IMR-90 (cell line): ENCODE measurements at regions not wholly inside any gene's neighbourhood (a gene's known extent, or its start where the extent isn't known, plus 50 kb on each side); places are given as distances from the start of the nearest gene placed in this dataset.

Source experiments
- ATAC-seq: fragments of 200-7000 bp; cut with Tn5 transposase; 2 replicates; pipeline ENCODE4 v1.9.1; 2020; ENCODE audit warnings: low read depth, mild to moderate bottlenecking, moderate library complexity
- BruUV-seq: library from RNA; stranded (reverse); fragments of 400-500 nt; replicated peaks from 2 replicates; lab custom pipeline; 2021; lab: Mats Ljungman, UMichigan
- CTCF ChIA-PET: fragments of 300-600 bp; formaldehyde crosslinking; extraction: SDS; loops from one replicate; lab custom pipeline; 2021; ENCODE audit warnings: antibody characterized with exemption; lab: Yijun Ruan, JAX
- POLR2A ChIA-PET: fragments of 300-600 bp; sonication (Branson Sonifier 250); formaldehyde crosslinking; loops from one replicate; lab custom pipeline; 2022; ENCODE audit warnings: antibody characterized with exemption; ENCODE audit not compliant: unreplicated experiment; lab: Charles Lee
- DNase-seq: peaks from one replicate; pipeline ENCODE4 v3.0.0; 2013
- H2AFZ ChIP-seq: replicated peaks from 2 replicates; pipeline ENCODE3; 2013; ENCODE audit warnings: low read length, mild to moderate bottlenecking; ENCODE audit not compliant: poor library complexity
- H2AK5ac ChIP-seq: 2 replicates; pipeline ENCODE4 v1.6.1; 2013; ENCODE audit warnings: low read depth, low read length, inconsistent platforms
- H2AK9ac ChIP-seq: replicated peaks from 2 replicates; pipeline ENCODE3; 2013; ENCODE audit warnings: mild to moderate bottlenecking, low read depth, low read length, moderate library complexity; ENCODE audit not compliant: poor library complexity
- H2BK120ac ChIP-seq: 2 replicates; pipeline ENCODE4 v1.6.1; 2013; ENCODE audit warnings: low read depth, low read length, inconsistent platforms
- H2BK15ac ChIP-seq: 3 replicates; pipeline ENCODE4 v1.6.1; 2013; ENCODE audit warnings: low read depth, low read length, inconsistent platforms
- H2BK20ac ChIP-seq: 2 replicates; pipeline ENCODE4 v1.6.1; 2013; ENCODE audit warnings: low read depth, mild to moderate bottlenecking, inconsistent platforms, low read length, moderate library complexity
- H2BK5ac ChIP-seq: 2 replicates; pipeline ENCODE4 v1.6.1; 2013; ENCODE audit warnings: mild to moderate bottlenecking, low read depth, low read length, inconsistent platforms; ENCODE audit not compliant: poor library complexity, severe bottlenecking
- H3K14ac ChIP-seq: replicated peaks from 2 replicates; pipeline ENCODE4 v1.6.1; 2013; ENCODE audit warnings: low read depth, low read length, inconsistent platforms
- H3K18ac ChIP-seq: 2 replicates; pipeline ENCODE4 v1.6.1; 2013; ENCODE audit warnings: low read depth, low read length, control low read depth
- H3K23ac ChIP-seq: 2 replicates; pipeline ENCODE4 v1.6.1; 2013; ENCODE audit warnings: low read depth, low read length, inconsistent platforms
- H3K27ac ChIP-seq: 2 replicates; pipeline ENCODE4 v1.5.1; 2013; ENCODE audit warnings: mild to moderate bottlenecking, control low read depth, low read length; ENCODE audit not compliant: insufficient read depth
- H3K27me3 ChIP-seq: 2 replicates; pipeline ENCODE4 v1.6.1; 2013; ENCODE audit warnings: low read length; ENCODE audit not compliant: control insufficient read depth, insufficient read depth
- H3K36me3 ChIP-seq: 2 replicates; pipeline ENCODE4 v1.6.1; 2013; ENCODE audit warnings: low read length, mixed read lengths; ENCODE audit not compliant: control insufficient read depth, insufficient read depth
- H3K4ac ChIP-seq: 2 replicates; pipeline ENCODE4 v1.6.1; 2013; ENCODE audit warnings: low read depth, low read length, inconsistent platforms
- H3K4me1 ChIP-seq: 2 replicates; pipeline ENCODE4 v1.6.1; 2013; ENCODE audit warnings: low read length, mixed read lengths; ENCODE audit not compliant: control insufficient read depth, insufficient read depth
- H3K4me2 ChIP-seq: 2 replicates; pipeline ENCODE4 v1.6.1; 2013; ENCODE audit warnings: low read depth, mild to moderate bottlenecking, control low read depth, low read length, moderate library complexity
- H3K4me3 ChIP-seq: 2 replicates; pipeline ENCODE4 v1.5.1; 2013; ENCODE audit warnings: low read depth, mild to moderate bottlenecking, control low read depth, low read length, moderate library complexity; ENCODE audit not compliant: insufficient read depth
- H3K56ac ChIP-seq: 2 replicates; pipeline ENCODE4 v1.6.1; 2013; ENCODE audit warnings: low read length, inconsistent platforms; ENCODE audit not compliant: insufficient read depth; ENCODE audit errors: extremely low read depth
- H3K79me1 ChIP-seq, 2 experiments: 2 replicates each; pipeline ENCODE4 v1.6.1; 2013; ENCODE audit warnings: low read length in 2 of 2, inconsistent platforms in 1 of 2, low read depth in 1 of 2
- H3K9ac ChIP-seq: 2 replicates; pipeline ENCODE4 v1.6.1; 2013; ENCODE audit warnings: low read depth, low read length, control low read depth
- H3K9me1 ChIP-seq: 2 replicates; pipeline ENCODE4 v1.6.1; 2013; ENCODE audit warnings: low read length, inconsistent platforms; ENCODE audit not compliant: insufficient read depth
- H3K9me3 ChIP-seq: 2 replicates; pipeline ENCODE4 v1.6.1; 2013; ENCODE audit warnings: low read length; ENCODE audit not compliant: control insufficient read depth, insufficient read depth
- H4K20me1 ChIP-seq: 2 replicates; pipeline ENCODE4 v1.6.1; 2013; ENCODE audit warnings: low read length, inconsistent platforms; ENCODE audit not compliant: insufficient read depth
- H4K5ac ChIP-seq: 2 replicates; pipeline ENCODE4 v1.6.1; 2013; ENCODE audit warnings: mild to moderate bottlenecking, low read depth, low read length, control low read depth
- H4K8ac ChIP-seq, 2 experiments: 2 replicates each; pipeline ENCODE4 v1.6.1; 2013; ENCODE audit warnings: low read depth in 2 of 2, low read length in 2 of 2, control low read depth in 1 of 2, inconsistent platforms in 1 of 2
- H4K91ac ChIP-seq: 2 replicates; pipeline ENCODE4 v1.6.1; 2013; ENCODE audit warnings: low read depth, low read length, inconsistent platforms; ENCODE audit not compliant: insufficient read depth
- BHLHE40 ChIP-seq: fragments of 150-350 bp; IDR thresholded peaks from 2 replicates; pipeline ENCODE4 v1.6.1; 2016; ENCODE audit warnings: mild to moderate bottlenecking, low read depth, low read length
- CEBPB ChIP-seq: IDR thresholded peaks from 2 replicates; pipeline ENCODE4 v1.6.1; 2012; ENCODE audit warnings: low read depth, low read length, improper control_type of control experiment
- CHD1 ChIP-seq: IDR thresholded peaks from 2 replicates; pipeline ENCODE4 v1.6.1; 2012; ENCODE audit warnings: low read depth, low read length, improper control_type of control experiment
- ELK1 ChIP-seq: fragments of 150-350 bp; IDR thresholded peaks from 2 replicates; pipeline ENCODE4 v1.6.1; 2016; ENCODE audit warnings: low read depth, mild to moderate bottlenecking, low read length, moderate library complexity, borderline replicate concordance
- FOS ChIP-seq: fragments of 150-350 bp; IDR thresholded peaks from 2 replicates; pipeline ENCODE4 v1.6.1; 2016; ENCODE audit warnings: low read depth, low read length
- MAFK ChIP-seq: IDR thresholded peaks from 2 replicates; pipeline ENCODE4 v1.6.1; 2012; ENCODE audit warnings: low read depth, low read length, improper control_type of control experiment
- MXI1 ChIP-seq: IDR thresholded peaks from 2 replicates; pipeline ENCODE4 v1.6.1; 2012; ENCODE audit warnings: low read depth, mild to moderate bottlenecking, low read length, moderate library complexity, borderline replicate concordance
- NFE2L2 ChIP-seq: fragments of 150-350 bp; IDR thresholded peaks from 2 replicates; pipeline ENCODE4 v1.6.1; 2016; ENCODE audit warnings: low read depth, mild to moderate bottlenecking, low read length
- POLR2A ChIP-seq: IDR thresholded peaks from 2 replicates; pipeline ENCODE4 v1.6.1; 2012; ENCODE audit warnings: mild to moderate bottlenecking, low read depth, low read length
- RAD21 ChIP-seq: IDR thresholded peaks from 2 replicates; pipeline ENCODE4 v1.6.1; 2012; ENCODE audit warnings: low read length, improper control_type of control experiment
- RFX5 ChIP-seq: IDR thresholded peaks from 2 replicates; pipeline ENCODE4 v1.8.0; 2012; ENCODE audit warnings: low read depth, mild to moderate bottlenecking, low read length, moderate library complexity
- dilution Hi-C: fragments of 300-500 bp; cut with HindIII; formaldehyde crosslinking; loops from one replicate; pipeline ENCODE4 v1.14.3; 2018; ENCODE audit warnings: low sequenced_read_pairs; ENCODE audit not compliant: unreplicated experiment
- in situ Hi-C: fragments of 300-500 bp; cut with MboI; formaldehyde crosslinking; loops from 3 replicates; pipeline ENCODE4 v1.14.3; 2019; ENCODE audit warnings: low sequenced_read_pairs, inconsistent platforms, mixed read lengths
- intact Hi-C: fragments of 100-400 bp; cut with micrococcal nuclease; formaldehyde crosslinking; loops from 2 replicates; pipeline ENCODE4 v1.10.0; 2022

- no TSS peak for BruUV-seq
- POLR2A ChIA-PET, result no interaction called here
These were observed 223.5 kb upstream of the MARCKS start for GRCh38 chr6:113633638-113634037.

More at GRCh38 chr6:113633638-113634037, 223.5 kb upstream of the MARCKS start:
- Histone ChIP-seq H3K9me3 (no peaks in the 10 kb centered on the region), H4K91ac (no peak overlapping the region), H3K4me2 (no peak overlapping the region), H4K8ac (no peak overlapping the region), H3K18ac (no peak overlapping the region), H3K4me1 (peaks cover 25% of the 10 kb centered on the region), H2AK5ac (no peak overlapping the region), H3K4ac (no peak overlapping the region), H3K23ac (no peak overlapping the region), H3K79me1 (no peaks in the 10 kb centered on the region), H3K36me3 (no peaks in the 10 kb centered on the region), H2AFZ (no peak overlapping the region), H3K9ac (no peak overlapping the region), H2BK15ac (0 out of 3 replicates have a peak overlapping the region, but pooled peaks have one; percentile 64), H3K4me3 (no peak overlapping the region), H3K56ac (no peak overlapping the region), H4K20me1 (no peaks in the 10 kb centered on the region), H2BK20ac (no peak overlapping the region), H3K27ac (no peak overlapping the region), H3K27me3 (no peaks in the 10 kb centered on the region), H2BK120ac (0 out of 2 replicates have a peak overlapping the region, but pooled peaks have one; percentile 70), H3K14ac (no peak overlapping the region), H2BK5ac (no peak overlapping the region), H4K5ac (no peak overlapping the region), H3K9me1 (peaks cover 11% of the 10 kb centered on the region), H2AK9ac (no peak overlapping the region)
- ATAC-seq (no peak), DNase-seq (no peak)
- TF ChIP-seq NFE2L2 (no peak), RFX5 (no peak), RAD21 (no peak), BHLHE40 (no peak), ELK1 (no peak), POLR2A (no peak), MXI1 (no peak), CEBPB (no peak), FOS (no peak), MAFK (no peak), CHD1 (no peak)
- intact Hi-C loops, result loop anchor here (5.0 kb wide), 2 partner anchors 201 to 224 kb away; partner anchors contain the start of gene MARCKS
- in situ Hi-C loops, result no loop called here
- CTCF ChIA-PET, result interaction anchor here (1.0 kb wide), 1 partner anchor 225 kb away, joined by 3 read pairs; no protein-coding TSS in a partner anchor
- dilution Hi-C loops, result no loop called here
